Mucosa of descending colon (tissue), 3 donors: ENCODE measurements at regions not wholly inside any gene's neighbourhood (a gene's known extent, or its start where the extent isn't known, plus 50 kb on each side); places are given as distances from the start of the nearest gene placed in this dataset.

ENCODE experiments used
- ATAC-seq: fragments of 200-7000 bp; cut with Tn5 transposase; one replicate; pipeline ENCODE4 v1.9.1; 2020; ENCODE audit warnings: mild to moderate bottlenecking, moderate library complexity
- DNase-seq, 3 donors: peaks; one replicate each; pipeline ENCODE4 v3.0.0-alpha.2; 2020
- H3K36me3 ChIP-seq: fragments of 200-600 bp; one replicate; pipeline ENCODE4 v1.8.0; 2021; ENCODE audit warnings: low read depth, mild to moderate bottlenecking
- H3K4me1 ChIP-seq: fragments of 200-600 bp; one replicate; pipeline ENCODE4 v1.8.0; 2021; ENCODE audit warnings: low read depth, mild to moderate bottlenecking
- H3K4me3 ChIP-seq: fragments of 200-600 bp; one replicate; pipeline ENCODE4 v1.8.0; 2021; ENCODE audit warnings: mild to moderate bottlenecking
- H3K9me3 ChIP-seq: fragments of 200-600 bp; one replicate; pipeline ENCODE4 v1.8.0; 2021; ENCODE audit warnings: mild to moderate bottlenecking
- intact Hi-C, 2 donors: fragments of 100-400 bp; cut with DNase I in 1 of 2; cut with micrococcal nuclease in 1 of 2; formaldehyde crosslinking; loops; one replicate each; pipeline versions ENCODE4 v1.11.0 to v1.11.1; 2022; cut with DNase I, micrococcal nuclease
- TF ChIP-seq, protein P1 (sequence below): fragments of 200-600 bp; IDR thresholded peaks from one replicate; pipeline ENCODE4 v1.8.0; 2022; ENCODE audit warnings: antibody characterized with exemption, mild to moderate bottlenecking
- donor health status: DM: no; HTN: no; CAD: no; lungs with moderate emphysema.
- donor health status: DM: no; HTN: no; CAD: no.
- donor health status: DM: no; HTN: yes; CAD: no.

DNA sequence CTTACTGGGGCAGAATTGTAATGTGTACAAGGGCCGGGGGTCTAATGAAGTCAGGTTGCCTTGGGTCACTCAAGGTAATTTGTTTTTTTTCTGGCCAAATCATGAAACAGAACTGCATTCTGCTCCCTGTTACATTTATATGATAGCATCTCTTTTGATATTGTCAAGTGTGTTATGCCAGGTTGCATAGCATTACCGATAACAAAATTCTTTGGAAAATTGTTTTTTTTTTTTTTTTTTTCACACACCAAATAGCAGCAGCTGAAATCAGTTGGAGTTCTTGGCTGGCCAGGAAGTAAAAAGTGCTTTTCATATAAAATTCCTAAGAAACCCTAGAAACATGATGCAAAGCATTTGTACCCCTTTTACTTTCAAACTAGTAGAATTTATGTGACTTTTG, 282.6 kb upstream of the FN1 start:
- no peaks in the 10 kb centered on the region for H3K9me3 ChIP-seq
- TF ChIP-seq, protein P1, sequence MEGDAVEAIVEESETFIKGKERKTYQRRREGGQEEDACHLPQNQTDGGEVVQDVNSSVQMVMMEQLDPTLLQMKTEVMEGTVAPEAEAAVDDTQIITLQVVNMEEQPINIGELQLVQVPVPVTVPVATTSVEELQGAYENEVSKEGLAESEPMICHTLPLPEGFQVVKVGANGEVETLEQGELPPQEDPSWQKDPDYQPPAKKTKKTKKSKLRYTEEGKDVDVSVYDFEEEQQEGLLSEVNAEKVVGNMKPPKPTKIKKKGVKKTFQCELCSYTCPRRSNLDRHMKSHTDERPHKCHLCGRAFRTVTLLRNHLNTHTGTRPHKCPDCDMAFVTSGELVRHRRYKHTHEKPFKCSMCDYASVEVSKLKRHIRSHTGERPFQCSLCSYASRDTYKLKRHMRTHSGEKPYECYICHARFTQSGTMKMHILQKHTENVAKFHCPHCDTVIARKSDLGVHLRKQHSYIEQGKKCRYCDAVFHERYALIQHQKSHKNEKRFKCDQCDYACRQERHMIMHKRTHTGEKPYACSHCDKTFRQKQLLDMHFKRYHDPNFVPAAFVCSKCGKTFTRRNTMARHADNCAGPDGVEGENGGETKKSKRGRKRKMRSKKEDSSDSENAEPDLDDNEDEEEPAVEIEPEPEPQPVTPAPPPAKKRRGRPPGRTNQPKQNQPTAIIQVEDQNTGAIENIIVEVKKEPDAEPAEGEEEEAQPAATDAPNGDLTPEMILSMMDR: no peak
- intact Hi-C loops: loop anchor here in 1 of 2 donors (10.0 kb wide), 1 partner anchor 54 kb away; no protein-coding TSS in a partner anchor
- no peak for ATAC-seq
- DNase-seq: no peak
- H3K36me3 ChIP-seq: no peaks in the 10 kb centered on the region
- H3K4me1 ChIP-seq: no peaks in the 10 kb centered on the region
- H3K4me3 ChIP-seq: no peak overlapping the region

DNA sequence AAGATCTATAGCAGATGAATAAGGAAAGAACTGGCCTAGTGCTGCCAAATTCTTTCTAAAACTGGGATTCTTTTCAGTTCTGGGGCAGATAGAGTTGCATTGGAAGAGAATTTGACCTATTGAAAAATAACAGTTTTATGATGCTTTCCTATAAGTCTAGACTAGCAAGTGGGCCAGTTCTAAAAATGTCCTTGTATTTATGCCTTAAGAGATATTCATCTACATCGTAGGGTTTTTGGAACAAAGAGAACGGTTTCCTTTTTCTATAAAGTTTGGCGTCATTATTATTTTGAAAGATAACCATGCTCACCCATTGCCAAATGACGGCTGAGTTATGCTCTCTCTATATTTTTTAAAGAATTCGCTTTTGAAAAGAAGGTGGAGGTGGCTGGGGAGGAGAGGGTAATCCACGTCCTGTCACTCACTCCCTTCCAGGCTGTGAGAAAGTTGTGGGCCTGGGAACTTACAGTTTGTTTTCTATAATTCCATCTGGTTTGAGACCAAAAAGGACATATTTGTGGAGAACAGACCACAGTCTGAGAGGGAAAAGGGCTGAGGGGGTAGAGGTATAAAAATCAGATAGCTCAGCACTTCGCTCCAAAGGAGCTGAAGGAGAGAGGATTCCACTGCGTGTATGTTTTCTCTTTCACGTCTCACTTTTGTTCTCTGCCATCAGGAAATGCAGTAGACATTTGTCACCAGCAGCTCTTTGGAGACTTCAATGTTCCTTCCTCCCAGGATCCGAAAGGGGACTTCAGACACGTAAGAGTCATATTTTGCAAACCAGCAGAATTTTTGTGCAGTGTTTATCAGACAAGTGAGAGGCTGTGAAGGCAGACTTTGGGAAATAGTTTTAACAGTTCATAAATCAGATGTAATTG, 281.9 kb upstream of the FN1 start:
- Histone ChIP-seq H3K4me3 (no peak overlapping the region), H3K4me1 (no peaks in the 10 kb centered on the region), H3K9me3 (no peaks in the 10 kb centered on the region), H3K36me3 (no peaks in the 10 kb centered on the region)
- TF ChIP-seq, protein P1: no peak
- ATAC-seq (no peak), DNase-seq (no peak)
- intact Hi-C loops: loop anchor here in 1 of 2 donors (10.0 kb wide), 1 partner anchor 53 kb away; no protein-coding TSS in a partner anchor

DNA sequence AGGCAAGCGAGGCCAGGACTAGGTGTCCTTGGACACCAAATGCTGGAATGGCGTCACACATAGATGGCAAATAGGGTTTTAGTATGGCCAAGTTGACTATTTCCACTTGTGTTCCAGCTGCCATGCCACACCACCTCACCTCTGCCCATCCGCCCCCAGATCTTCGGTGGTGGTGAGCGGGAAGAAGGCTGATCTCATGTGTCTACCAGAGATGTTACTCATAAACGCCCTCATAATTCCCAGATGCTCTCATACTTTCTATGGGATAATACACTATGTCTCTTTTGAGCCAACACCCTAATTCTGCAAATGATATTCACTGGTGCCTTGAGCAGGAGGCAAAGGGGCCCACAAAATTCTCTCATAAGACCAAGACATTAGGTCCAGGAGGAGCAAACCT, 281.1 kb upstream of the FN1 start:
- TF ChIP-seq, protein P1: no peak
- intact Hi-C loops: loop anchor here in 1 of 2 donors (10.0 kb wide), 1 partner anchor 52 kb away; no protein-coding TSS in a partner anchor
- Histone ChIP-seq H3K36me3 (no peaks in the 10 kb centered on the region), H3K4me1 (no peaks in the 10 kb centered on the region), H3K4me3 (no peak overlapping the region), H3K9me3 (no peaks in the 10 kb centered on the region)
- no peak for DNase-seq
- no peak for ATAC-seq

DNA sequence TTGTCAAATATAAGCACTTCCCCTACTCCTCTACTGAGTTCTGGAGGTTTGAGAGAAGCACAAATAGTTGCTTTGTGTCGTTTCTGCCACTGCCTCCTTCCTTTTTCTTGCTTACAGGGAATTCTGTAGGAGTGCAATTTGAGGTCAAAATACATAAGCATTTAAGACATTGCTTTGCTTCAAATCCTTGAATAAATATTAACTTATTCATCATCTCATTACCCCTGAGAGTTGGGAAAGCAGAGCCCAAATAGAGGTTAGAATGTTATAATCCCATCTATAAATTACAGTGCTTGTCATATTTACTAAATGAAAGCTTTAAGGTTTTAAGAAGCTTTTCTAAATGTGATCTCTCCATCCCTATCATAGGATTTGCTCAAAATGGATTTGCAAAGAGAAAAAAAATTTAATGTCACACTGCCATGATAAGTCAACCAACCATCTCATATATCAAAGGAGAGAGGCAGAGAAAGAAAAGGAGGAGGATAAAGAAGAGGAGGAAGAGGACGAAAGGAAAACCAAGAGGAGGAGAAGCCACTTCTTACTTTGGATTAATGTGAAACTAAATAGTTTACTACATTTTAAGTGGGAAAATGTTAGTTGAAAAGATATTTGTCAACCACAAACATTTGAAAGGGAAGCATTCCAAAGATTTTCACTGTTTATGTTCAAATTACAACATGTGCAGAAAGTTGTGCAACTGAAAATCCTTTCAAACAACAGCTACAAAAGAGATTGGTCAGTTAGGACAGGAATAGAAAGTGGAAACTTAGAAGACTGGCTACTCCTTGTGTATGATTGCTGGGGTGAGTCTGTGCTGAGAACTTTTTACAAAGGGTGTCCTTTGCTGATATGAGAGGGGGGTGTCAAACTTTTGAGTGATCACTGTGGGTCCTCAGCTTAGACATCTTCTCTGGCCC, 277.3 kb upstream of the FN1 start:
- H3K4me1 ChIP-seq: no peaks in the 10 kb centered on the region
- DNase-seq: no peak
- no peak overlapping the region for H3K4me3 ChIP-seq
- no peaks in the 10 kb centered on the region for H3K9me3 ChIP-seq
- intact Hi-C loops: loop anchor here in 1 of 2 donors (10.0 kb wide), 1 partner anchor 48 kb away; no protein-coding TSS in a partner anchor
- H3K36me3 ChIP-seq: no peaks in the 10 kb centered on the region
- ATAC-seq: peak; percentile 48
- TF ChIP-seq, protein P1: no peak

DNA sequence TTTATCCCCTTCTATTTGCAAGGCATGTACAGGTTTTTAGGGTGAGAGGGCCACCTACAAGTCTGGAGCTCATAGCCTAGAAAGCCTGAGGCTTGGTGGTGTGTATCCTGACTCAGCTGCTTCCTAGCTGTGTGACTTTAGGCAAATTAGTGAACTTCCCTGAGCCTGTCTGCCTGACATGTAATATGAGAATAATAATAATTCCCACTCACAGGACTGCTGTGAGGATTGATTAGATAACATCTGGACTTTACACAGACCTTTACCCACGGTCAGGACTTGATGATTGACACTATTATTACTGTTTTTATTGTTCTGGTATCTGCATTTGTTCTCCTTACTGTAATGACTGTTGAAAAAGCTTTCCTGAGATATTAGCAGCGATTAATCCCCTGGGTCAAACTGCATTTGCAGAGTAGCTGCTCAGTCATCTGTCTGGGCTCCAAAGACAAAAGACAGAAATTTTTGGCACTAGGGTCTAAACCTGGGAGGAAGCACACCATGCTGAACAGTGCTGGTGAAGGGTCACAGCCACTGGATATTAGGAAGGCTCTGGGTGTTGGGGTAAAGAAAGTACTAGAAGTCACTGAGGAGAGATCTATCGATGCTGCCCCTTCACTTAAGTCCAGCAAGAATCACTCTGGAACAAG, 276.5 kb upstream of the FN1 start:
- DNase-seq: no peak
- Histone ChIP-seq H3K9me3 (no peaks in the 10 kb centered on the region), H3K4me3 (no peak overlapping the region), H3K4me1 (no peaks in the 10 kb centered on the region), H3K36me3 (no peaks in the 10 kb centered on the region)
- TF ChIP-seq, protein P1: no peak
- intact Hi-C loops: loop anchor here in 1 of 2 donors (10.0 kb wide), 1 partner anchor 48 kb away; no protein-coding TSS in a partner anchor
- ATAC-seq: no peak
